NCI-H1105 (cell line): ENCODE measurements at regions not wholly inside any gene's neighbourhood (a gene's known extent, or its start where the extent isn't known, plus 50 kb on each side); places are given as distances from the start of the nearest gene placed in this dataset.
A peak's percentile ranks its signal among the peaks of the same experiment; 100 is the strongest.

ENCODE experiments used
- DNase-seq: peaks from one replicate; lab custom pipeline; 2025; lab: John Stamatoyannopoulos, UW

DNA sequence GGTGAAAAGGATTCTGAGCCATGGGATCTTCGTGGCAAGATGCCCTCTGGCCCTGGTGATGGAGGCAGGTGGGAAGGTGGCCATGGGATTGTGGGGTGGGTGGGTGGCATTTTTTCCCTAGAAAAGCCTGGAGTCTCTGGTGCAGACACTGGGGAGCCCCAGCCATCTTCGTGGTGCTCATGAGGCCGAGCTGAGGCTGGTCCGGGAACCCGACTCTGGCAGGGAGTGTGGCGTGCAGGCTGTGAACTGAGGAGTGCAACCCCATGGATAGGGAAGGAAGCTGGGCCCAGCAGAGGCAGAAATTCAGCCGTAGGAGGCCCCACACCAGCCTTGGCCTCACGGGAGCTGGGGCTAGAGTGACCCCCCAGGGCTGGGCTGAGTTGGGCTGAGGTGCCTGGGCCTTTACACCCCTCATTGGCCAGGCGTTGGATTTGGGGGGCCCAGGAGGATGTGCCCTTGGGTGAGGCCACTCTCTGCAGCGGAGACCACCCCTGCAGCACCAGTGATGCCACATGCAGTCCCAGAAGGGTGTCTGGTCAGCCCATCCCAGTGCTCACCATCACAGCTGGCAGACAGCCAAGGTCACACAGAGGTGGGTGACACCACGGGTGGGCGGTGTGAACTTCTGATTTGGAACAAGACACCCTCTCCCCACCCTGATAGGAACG, 115.6 kb upstream of the HDAC4 start:
- DNase-seq = no peak

DNA sequence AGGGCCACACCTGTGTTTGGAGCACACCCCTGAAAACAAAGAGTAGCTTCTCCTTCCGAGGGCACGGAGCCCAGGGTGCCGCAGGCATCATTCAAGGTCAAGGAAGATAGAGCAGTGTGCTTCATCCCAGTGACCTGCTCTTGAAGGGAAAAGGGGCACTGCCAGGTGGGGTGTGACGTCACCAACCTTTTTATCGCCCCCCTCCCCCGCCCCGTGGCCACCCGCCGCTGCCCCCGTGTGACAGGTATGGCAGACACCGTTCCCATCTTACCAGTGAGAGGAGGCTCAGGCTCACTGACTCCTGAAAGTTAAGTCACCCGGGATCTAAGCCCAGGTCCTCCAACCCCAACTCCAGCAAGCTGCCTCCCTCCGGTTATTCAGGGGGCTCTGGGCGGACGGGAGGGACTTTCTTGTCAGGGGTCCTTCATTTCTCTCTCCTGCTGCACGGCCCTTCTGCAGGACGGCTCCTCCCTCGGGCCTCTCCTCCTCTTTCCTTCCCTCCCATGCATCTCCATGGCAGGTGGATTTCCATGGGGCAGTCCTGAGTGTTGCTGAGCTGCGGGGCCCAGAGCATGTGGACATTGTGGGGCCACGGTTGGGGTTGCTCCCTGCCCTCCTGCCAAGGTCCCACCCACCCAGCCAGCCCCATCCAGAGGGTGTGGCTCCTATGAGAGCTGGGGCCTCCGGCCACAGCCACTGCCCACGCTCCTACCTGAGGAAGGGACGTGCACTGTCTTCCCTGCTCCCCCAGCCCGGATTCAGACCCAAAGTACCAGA, 114.1 kb upstream of the HDAC4 start:
- no peak for DNase-seq

DNA sequence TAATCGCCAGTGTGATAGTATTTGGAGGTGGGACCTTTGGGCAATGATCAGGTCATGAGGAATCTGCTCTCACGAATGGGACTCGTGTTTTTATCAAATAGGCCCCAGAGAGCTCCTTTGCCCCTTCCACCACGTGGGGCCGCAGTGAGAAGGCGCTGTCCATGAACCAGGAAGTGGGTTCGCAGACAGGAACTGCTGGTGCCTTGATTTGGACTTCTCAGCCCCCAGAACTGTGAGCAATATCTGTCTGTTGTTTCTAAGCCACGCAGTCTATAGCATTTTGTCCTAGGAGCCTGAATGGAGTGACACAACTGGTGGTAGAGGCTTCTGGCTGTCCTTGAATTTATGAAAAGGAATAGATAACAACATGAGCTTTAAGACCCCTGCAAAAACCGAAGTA, 111.2 kb upstream of the HDAC4 start:
- DNase-seq = no peak

DNA sequence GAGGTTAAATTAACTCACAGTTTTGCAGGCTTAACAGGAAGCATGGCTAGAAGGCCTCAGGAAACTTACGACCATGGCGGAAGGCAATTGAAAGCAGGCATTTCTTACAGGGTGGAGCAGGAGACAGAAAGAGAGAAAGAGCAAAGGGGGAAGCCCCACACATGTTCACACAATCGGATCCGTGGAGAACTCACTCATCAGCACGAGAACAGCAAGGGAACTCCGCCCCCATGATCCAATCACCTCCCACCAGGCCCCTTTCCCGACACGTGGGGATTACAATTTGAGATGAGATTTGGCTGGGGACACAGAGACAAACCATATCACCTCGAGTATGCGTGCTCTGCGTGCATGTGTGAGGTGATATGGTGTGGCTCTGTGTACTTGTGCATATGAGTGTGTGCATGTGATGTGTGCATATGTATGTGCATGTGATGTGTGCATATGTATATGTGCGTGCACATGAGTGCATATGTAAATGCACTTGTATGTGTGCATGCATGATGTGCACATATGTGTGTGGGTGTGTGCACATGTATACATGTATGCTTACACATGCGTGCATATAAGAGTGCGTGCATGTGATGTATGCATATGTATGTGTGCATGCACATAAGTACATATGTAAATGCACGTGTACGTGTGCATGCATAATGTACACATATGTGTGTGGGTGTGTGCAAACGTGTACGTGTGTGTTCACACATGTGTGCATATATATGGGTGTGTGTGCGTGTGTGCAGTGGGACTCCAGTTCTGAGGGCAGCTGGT, 108.7 kb upstream of the HDAC4 start:
- no peak for DNase-seq

DNA sequence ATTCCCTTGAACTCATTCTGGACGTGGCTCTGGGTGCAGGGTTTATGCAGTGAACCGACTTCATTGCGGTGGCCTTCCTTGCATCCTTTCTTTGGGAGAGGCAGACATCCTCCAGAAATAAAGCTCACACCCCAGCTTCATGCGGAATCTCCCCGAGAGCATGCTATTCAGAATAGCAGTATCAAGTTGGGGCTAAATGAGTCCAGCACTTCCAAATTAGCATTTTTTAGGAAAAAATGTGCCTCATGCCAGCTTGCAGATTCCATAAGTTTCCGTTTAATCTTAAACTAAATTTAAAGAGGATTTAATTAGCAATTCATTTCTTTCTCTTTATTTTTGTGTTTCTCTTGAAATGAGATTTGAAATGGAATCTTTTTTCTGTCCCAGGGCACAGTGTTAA, 107.4 kb upstream of the HDAC4 start:
- DNase-seq = no peak

DNA sequence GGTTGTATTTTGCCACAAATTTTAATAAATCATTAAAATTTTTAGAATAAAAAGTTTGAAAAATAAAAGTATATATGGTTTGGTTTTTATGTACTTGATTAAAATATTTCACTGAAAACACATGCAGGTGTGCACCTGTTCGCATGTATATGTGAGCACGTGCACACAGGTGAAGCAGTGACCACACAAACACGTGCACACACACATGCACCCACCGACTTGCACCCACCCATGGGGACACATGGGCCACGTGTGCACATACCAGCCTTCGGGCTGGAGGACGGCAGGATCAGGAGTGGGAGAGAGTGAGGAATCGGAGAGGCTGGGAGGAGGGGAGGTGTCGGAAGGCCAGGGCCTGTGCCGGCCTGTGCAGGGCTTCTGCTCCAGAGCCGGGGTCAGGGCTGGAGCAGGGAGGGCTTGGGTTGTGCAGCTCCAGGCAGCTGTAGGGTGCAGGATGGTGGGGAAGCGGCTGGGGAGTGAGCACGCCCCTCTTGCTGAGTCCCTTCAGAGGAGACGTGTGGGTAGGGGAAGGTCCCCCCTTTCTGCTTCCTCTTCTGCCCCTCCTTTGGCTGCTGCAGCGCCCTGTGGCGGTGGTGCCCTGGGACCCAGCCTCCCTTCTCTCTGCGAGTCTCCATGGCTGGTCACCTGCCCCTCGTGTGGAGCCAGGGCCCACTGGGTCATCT, 106.9 kb upstream of the HDAC4 start:
- DNase-seq = no peak

DNA sequence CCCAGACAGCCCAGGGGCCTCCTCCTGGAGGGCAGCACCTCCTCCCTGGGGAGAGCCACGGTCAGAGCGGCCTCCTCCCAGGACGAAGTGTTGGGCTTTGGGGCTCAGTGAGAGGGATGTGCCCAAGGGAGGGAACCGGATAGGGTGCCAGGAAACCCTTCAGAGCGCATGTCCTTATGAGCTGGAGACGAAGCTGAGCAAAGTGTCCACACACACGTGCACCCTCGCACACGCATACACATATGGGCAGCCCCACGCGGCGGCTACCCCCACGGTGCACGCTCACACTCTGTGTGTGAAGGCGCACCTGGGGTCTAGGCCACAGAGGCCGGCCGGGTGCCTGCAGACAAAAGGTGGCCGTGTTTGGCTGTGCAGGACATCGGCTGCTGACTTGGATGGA, 106.1 kb upstream of the HDAC4 start:
- DNase-seq = no peak

DNA sequence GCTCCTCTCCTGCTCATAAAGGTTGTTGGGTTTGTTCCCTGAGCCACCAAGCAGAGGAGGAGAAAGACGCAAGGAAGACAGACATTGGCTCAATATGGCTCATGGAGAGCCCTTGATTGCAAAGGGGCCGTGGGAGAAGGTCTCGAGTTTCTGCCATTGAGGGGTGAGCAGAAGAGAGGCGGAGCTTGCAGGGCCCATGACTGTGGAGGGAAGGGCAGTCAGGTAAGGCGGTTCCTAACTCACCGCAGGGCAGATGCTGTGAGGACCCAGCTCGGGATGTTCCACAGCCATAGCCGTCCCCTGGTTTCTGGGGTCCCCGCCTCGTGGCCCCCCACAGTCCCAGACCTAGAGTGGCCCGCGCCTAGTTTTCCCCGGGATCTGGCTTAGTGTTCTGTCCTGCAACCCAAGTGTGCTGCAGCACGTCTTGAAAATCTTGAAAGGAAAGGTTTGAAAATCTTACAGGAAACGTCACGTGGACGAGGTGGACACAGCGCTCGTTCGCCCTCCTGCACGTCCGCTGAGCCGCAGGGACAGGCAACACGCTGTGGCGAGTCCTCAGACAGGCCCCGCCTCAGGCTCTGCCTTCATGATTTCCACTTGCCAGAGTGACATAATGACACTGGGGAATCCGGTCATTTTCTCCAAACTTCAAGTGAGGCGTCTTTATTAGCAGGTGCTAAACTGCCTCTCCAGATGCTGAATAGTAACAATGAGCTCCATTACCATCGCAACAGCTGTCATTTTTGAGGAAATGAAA, 105.5 kb upstream of the HDAC4 start:
- no peak for DNase-seq

DNA sequence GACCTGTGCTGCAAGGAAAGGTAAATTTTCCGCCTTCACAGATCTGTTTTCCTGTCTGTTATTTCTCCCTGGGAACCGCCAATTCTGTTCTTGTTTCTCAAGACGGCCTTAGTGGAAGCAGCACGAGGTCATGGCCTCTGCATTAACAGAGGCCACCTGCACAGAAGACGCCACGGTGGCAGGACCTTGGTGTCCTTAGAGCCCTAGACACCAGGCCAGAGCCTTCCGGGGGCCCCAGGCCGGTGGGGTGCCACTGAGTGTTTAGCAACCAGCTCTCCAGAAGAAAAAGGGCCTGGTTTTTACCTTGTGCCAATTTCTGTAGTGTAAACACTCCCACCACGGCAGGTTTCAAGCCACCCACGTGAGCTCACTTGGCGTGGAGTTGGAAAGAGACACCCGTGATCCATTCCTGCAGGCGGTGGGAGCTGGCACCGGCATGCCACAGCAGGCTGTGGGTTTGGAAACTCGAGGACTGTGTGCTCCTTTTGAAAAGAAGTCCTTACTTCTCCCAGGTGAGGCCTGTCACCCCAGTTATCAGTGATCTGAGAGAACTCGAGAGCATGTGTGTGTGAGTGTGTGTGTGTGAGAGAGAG, 103.9 kb upstream of the HDAC4 start:
- no peak for DNase-seq

DNA sequence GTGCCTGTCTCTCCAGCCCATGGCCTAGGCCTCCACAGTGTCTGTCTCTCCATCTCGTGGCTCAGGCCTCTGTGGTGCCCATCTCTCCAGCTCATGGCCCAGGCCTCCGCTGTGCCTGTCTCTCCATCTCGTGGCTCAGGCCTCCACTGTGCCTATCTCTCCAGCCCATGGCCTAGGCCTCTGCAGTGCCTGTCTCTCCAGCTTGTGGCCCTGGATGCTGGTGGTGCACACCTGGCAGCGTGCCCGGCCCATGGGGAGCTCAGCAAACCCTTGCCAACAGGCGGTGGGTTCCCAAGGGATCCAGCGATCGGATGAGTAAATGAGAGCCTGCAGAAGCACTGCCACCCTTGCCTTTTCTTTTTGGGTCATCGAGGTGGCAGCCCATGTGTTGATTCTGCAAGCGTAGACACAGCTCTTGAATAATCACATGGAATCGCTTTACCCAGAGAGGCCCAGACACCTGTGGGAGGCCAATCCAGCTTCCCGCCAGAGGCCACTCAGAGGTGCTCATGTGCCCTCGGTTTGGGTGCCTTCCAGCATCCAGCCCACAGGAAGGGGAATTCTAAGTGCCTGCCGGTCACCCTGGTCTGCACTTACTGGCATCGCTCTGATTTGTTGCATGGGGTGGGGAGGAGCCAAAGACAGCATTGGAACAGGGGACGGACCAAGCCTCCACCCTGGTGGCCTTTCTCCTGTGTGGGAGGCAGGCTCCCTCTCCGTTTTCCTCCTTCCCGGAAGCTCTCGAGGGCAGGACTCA, 101.8 kb upstream of the HDAC4 start:
- DNase-seq = peak; percentile 24

DNA sequence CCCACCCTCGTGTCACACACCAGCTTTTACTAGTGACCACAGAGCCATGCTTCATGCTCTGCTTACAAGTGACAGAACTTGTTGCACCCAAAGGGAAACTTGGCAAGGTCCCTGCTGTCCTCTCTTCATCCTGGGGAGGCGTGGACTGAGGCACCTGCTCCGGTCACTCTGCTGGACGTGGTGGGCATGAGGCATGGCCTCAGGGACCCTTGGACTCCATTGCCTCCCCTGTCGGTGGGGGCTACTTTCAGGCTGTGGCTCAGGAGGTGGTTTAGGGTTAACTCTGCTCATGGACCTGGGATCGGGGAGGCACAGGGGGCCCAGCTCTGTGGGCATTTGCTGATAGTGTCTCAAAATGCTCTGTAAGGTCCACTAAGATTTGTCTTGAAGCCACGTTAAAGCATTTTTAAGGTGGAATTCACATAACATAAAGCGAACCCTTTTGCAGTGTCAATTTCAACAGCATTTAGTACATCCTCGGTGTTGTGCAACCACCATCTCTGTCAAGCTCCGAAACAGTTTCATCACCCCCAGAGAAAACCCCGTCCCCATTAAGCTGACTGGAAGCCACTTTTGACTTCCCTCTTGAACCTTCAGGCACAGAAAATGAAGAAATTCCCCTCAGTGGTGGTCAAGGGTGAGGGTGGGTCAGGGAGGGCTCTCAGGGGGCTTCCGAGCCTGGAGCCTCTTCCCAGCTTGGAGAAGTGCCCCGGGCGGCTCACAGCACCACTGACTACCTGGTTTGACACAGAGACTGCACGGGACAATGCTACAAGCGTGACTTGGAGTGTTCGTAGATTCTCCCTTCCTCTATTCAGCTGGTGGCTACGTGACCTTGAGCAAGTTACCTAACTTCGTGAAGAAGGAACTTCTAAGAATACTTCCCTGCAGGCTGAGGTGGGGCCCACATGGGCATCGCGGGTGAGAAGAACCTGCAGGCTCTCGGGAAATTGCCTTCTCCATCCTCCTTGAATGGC, 100.0 kb upstream of the HDAC4 start:
- no peak for DNase-seq

DNA sequence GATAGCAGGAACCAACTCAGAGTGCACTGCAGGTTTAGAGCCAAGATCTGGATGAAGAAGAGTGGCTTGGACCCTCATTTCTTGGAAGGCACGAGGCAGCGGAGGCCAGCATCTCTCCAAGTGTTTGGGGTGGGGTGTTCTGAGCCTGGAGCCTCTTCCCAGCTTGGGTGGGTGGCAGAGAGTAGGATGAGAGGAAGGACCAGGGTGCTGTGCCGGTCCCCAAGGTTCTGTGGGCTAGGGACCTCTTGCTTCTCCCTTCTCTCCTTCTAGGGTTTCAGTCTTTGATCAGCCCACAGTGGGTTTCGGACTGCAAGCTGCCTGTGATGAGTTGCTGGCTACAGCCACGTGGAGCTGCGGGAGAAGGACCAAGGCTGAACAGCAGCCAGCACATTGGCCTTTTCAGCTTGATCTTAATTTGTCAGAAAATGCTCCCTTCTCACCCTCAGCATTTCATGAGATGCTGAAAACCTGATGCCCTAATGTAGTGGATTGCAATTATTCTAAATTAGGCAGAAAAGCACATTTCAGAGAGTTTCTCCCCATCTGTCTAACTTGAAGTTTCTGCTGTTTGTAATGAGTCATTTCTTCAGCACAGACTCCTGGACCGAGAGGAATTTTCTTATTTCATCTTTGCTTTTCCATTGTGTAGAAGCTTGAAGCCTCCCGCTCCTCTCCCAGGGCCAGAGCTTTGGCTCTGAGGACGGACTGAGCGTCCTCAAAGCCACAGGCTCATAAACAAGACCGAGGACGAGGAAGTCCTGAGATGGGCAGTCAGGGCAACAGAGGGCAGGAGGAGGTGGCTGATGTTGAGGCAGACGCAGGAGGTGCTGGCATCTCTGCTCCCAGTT, 99.1 kb upstream of the HDAC4 start:
- no peak for DNase-seq

DNA sequence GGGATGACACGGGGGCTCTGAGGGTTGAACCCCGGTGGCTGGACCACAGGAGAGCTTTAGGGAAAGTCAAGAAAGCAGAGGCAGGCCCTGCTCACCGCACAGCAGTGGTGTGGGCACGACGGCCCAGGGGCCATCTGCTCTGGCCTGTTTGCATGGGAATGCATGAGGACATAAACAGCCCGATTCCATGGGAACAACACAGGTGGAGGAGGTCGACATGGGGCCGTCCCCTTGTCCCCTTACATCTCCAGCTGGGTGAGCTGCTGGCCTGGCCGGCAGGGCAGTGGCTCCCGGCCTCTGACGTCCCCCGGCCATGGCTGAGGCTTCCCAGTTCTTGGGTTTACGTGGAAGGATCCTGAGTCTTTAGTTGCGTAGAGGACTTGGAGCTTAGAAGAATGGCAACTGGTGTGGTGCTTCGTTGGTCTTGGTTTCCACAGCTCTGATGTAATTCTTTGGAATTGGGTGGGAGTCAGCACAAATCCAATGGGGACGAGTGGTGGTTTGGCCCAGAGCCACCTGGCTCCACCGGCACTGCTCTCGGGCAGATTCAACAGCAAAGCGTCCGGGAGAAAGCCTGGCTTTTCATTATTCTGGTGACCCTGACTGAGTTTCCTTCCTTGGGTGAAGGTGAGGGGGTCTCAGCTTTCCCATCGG, 98.3 kb upstream of the HDAC4 start:
- no peak for DNase-seq

DNA sequence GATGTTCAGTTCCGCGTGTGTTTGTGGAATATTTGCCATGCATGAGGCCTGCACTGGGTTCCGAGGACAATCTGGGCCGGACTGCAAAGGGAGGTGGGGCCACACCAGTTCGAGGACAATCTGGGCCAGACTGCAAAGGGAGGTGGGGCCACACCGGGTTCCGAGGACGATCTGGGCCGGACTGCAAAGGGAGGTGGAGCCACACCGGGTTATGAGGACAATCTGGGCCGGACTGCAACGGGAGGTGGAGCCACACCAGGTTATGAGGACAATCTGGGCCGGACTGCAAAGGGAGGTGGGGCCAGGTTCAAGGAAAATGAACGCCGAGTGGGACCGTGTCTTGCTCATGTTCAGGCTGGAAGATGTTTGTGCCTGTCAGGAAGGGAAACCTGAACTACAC, 97.8 kb upstream of the HDAC4 start:
- no peak for DNase-seq

DNA sequence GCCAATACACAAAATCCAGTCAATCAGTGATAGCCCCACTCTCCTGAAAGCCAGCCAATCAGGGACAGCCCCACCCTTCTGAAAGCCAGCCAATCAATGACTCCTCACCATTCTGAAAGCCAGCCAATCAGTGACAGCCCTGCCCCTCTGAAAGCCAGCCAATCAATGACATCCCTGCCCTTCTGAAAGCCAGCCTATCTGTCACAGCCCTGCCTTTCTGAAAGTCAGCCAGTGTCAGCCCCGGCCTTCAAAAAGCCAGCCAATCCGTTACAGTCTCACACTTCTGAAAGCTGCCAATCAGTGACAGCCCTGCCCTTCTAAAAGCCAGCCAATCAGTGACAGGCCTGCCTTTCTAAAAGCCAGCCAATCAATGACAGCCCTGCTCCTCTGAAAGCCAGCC, 95.9 kb upstream of the HDAC4 start:
- no peak for DNase-seq

DNA sequence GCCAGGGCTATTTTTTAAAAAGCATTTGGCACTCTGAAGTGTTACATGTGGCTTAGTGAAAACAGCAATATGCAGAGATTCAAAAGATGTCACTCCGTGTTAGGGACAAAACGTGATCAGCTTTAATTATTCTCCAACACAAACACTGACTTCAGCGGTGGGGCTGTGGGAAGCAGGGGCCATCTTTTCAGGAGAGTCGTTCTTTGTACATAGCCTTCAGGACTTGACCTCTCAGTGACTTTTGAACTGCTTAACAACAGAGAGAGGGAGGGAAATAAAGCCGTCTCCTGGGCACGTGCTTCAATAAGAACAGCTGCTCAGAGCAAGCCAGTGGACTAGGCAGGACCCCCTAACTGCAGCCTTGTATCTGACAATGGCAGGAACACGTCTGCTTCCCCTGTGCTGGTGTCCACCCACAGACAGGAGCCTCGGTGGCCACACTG, 95.0 kb upstream of the HDAC4 start:
- DNase-seq = no peak

DNA sequence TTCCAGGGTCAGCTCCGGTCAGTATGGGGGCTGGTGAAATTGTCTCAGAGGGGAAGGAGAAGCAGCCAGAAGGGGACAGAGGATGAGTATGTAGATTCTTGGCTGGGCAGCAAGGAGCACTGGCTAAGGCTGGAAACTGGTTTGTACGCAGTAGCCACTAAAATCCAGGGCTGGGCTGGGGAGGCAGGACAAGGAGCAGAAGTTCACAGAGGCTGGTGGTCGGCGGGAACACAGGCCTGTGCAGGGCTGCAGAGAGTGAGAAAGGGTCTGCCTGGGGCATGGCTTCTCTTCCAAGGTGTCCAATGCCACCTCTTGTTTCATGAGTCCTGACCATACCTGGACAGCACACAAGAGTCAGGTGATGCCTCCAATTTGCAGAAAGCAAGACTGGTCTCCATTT, 94.4 kb upstream of the HDAC4 start:
- DNase-seq = no peak

DNA sequence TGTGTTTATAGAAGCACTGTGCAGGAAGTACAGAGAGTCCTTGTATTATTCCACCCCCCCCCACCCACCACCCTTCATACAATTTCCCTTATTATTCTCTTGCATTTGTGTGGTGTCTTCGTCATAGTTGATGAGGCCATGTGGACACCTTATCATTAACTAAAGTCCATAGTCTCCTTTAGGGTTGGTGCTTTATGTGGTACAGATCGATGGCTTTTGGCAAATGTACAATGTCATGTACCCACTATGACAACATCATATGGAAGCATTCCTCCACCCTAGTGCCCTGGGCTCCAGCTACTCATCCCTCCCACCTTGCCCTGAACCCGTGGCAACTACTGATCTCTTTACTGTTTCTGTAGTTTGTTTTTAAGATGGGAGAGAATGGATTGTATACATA, 93.8 kb upstream of the HDAC4 start:
- no peak for DNase-seq
